Neural progenitor cell (in vitro differentiated cells): ENCODE measurements at regions not wholly inside any gene's neighbourhood (a gene's known extent, or its start where the extent isn't known, plus 50 kb on each side); places are given as distances from the start of the nearest gene placed in this dataset.

Experiments used
- DNase-seq: peaks from one replicate; pipeline ENCODE4 v3.0.0-alpha.2; 2016; ENCODE audit warnings: low spot score
- H2AFZ ChIP-seq: fragments of 200-600 bp; sonication (generic); replicated peaks from 2 replicates; pipeline ENCODE4 v1.6.1; 2016; ENCODE audit warnings: antibody characterized with exemption
- H3F3A ChIP-seq: fragments of 200-600 bp; sonication (generic); 2 replicates; pipeline ENCODE4 v1.6.1; 2016; ENCODE audit warnings: antibody characterized with exemption, low read depth
- H3K27ac ChIP-seq: fragments of 200-600 bp; sonication (generic); 2 replicates; pipeline ENCODE4 v1.5.1; 2016; ENCODE audit warnings: mild to moderate bottlenecking
- H3K27me3 ChIP-seq: fragments of 200-600 bp; sonication (generic); 2 replicates; pipeline ENCODE4 v1.6.1; 2016; ENCODE audit warnings: mild to moderate bottlenecking, moderate library complexity
- H3K36me3 ChIP-seq: fragments of 200-600 bp; sonication (generic); 2 replicates; pipeline ENCODE4 v1.5.1; 2016
- H3K4me1 ChIP-seq: fragments of 200-600 bp; sonication (generic); 2 replicates; pipeline ENCODE4 v1.6.1; 2016; ENCODE audit warnings: mixed run types
- H3K4me2 ChIP-seq: fragments of 200-600 bp; sonication (generic); 2 replicates; pipeline ENCODE4 v1.6.1; 2016
- H3K4me3 ChIP-seq: fragments of 200-600 bp; sonication (generic); 2 replicates; pipeline ENCODE4 v1.5.1; 2016
- H3K79me2 ChIP-seq: fragments of 200-600 bp; sonication (generic); 2 replicates; pipeline ENCODE4 v1.6.1; 2016; ENCODE audit warnings: low read depth
- H3K9ac ChIP-seq: fragments of 200-600 bp; sonication (generic); 2 replicates; pipeline ENCODE4 v1.6.1; 2016
- H3K9me3 ChIP-seq: fragments of 200-600 bp; sonication (generic); 2 replicates; pipeline ENCODE4 v1.5.1; 2016; ENCODE audit warnings: low read depth
- H4K20me1 ChIP-seq: fragments of 200-600 bp; sonication (generic); 2 replicates; pipeline ENCODE4 v1.6.1; 2016; ENCODE audit warnings: low read depth
- H3K27ac Mint-ChIP-seq: 3 replicates; pipeline ENCODE4 v1.8.0; 2021; ENCODE audit warnings: mixed read lengths
- H3K27me3 Mint-ChIP-seq: 2 replicates; pipeline ENCODE4 v1.8.0; 2022; ENCODE audit warnings: low read depth, mild to moderate bottlenecking, inconsistent platforms, moderate library complexity, mixed read lengths; ENCODE audit not compliant: insufficient read depth
- H3K36me3 Mint-ChIP-seq: 3 replicates; pipeline ENCODE4 v1.8.0; 2021; ENCODE audit warnings: mixed read lengths
- H3K4me1 Mint-ChIP-seq: 3 replicates; pipeline ENCODE4 v1.8.0; 2021; ENCODE audit warnings: mixed read lengths
- H3K4me3 Mint-ChIP-seq: 3 replicates; pipeline ENCODE4 v1.8.0; 2021; ENCODE audit warnings: mild to moderate bottlenecking, moderate library complexity, mixed read lengths
- H3K9me3 Mint-ChIP-seq: 3 replicates; pipeline ENCODE4 v1.8.0; 2020; ENCODE audit warnings: mixed read lengths
- CTCF ChIP-seq: fragments of 200-600 bp; sonication (generic); IDR thresholded peaks from 2 replicates; pipeline ENCODE4 v1.5.1; 2017; ENCODE audit warnings: antibody characterized with exemption, mild to moderate bottlenecking
- EZH2 ChIP-seq: fragments of 200-600 bp; sonication (generic); IDR thresholded peaks from 2 replicates; pipeline ENCODE4 v1.6.1; 2017; ENCODE audit warnings: antibody characterized with exemption, mild to moderate bottlenecking, moderate library complexity
- EZH2phosphoT487 ChIP-seq: fragments of 200-600 bp; sonication (generic); IDR thresholded peaks from 2 replicates; pipeline ENCODE4 v1.6.1; 2017; ENCODE audit warnings: antibody characterized with exemption

GRCh38 chr20:41783423-41784208 is 165.4 kb upstream of the CHD6 start:
- peaks cover 14% of the 10 kb centered on the region for H3K27me3 Mint-ChIP-seq
- H3K4me1 ChIP-seq = no peaks in the 10 kb centered on the region
- TF ChIP-seq CTCF (no peak), EZH2phosphoT487 (no peak), EZH2 (no peak)
- no peak overlapping the region for H3K4me3 ChIP-seq
- H3K79me2 ChIP-seq = no peaks in the 10 kb centered on the region
- H3K27me3 ChIP-seq = no peaks in the 10 kb centered on the region
- no peaks in the 10 kb centered on the region for H3K4me1 Mint-ChIP-seq
- H3K36me3 Mint-ChIP-seq = no peaks in the 10 kb centered on the region
- no peak overlapping the region for H2AFZ ChIP-seq
- no peaks in the 10 kb centered on the region for H4K20me1 ChIP-seq
- no peak overlapping the region for H3K27ac Mint-ChIP-seq
- H3K9me3 Mint-ChIP-seq = peaks cover 3% of the 10 kb centered on the region
- H3K9ac ChIP-seq = no peak overlapping the region
- H3K9me3 ChIP-seq = no peaks in the 10 kb centered on the region
- no peaks in the 10 kb centered on the region for H3F3A ChIP-seq
- H3K36me3 ChIP-seq = no peaks in the 10 kb centered on the region
- no peak for DNase-seq
- H3K27ac ChIP-seq = no peak overlapping the region
- H3K4me2 ChIP-seq = no peak overlapping the region
- H3K4me3 Mint-ChIP-seq = no peak overlapping the region

- H3K4me1 ChIP-seq = no peaks in the 10 kb centered on the region
- H3K27ac Mint-ChIP-seq = no peak overlapping the region
- no peaks in the 10 kb centered on the region for H3K36me3 Mint-ChIP-seq
- no peaks in the 10 kb centered on the region for H4K20me1 ChIP-seq
- H3K9me3 ChIP-seq = no peaks in the 10 kb centered on the region
- H3F3A ChIP-seq = no peaks in the 10 kb centered on the region
- TF ChIP-seq EZH2 = no peak
- no peak for TF ChIP-seq EZH2phosphoT487
- TF ChIP-seq CTCF = no peak
- no peaks in the 10 kb centered on the region for H3K36me3 ChIP-seq
- peaks cover 2% of the 10 kb centered on the region for H3K9me3 Mint-ChIP-seq
- no peaks in the 10 kb centered on the region for H3K4me1 Mint-ChIP-seq
- no peaks in the 10 kb centered on the region for H3K79me2 ChIP-seq
- H2AFZ ChIP-seq = no peak overlapping the region
- H3K4me3 ChIP-seq = no peak overlapping the region
- no peak overlapping the region for H3K4me3 Mint-ChIP-seq
- no peak overlapping the region for H3K4me2 ChIP-seq
- H3K9ac ChIP-seq = no peak overlapping the region
- H3K27me3 Mint-ChIP-seq = peaks cover 19% of the 10 kb centered on the region
- H3K27ac ChIP-seq = no peak overlapping the region
- H3K27me3 ChIP-seq = no peaks in the 10 kb centered on the region
- DNase-seq = no peak
Observed at GRCh38 chr20:41782730-41783406, 164.7 kb upstream of the CHD6 start.

GRCh38 chr20:41782255-41782654 is 164.1 kb upstream of the CHD6 start:
- H3F3A ChIP-seq = no peaks in the 10 kb centered on the region
- no peak overlapping the region for H3K27ac ChIP-seq
- H3K79me2 ChIP-seq = no peaks in the 10 kb centered on the region
- no peak for DNase-seq
- Mint-ChIP-seq H3K27ac (no peak overlapping the region), H3K36me3 (no peaks in the 10 kb centered on the region), H3K27me3 (peaks cover 20% of the 10 kb centered on the region), H3K4me1 (no peaks in the 10 kb centered on the region), H3K4me3 (no peak overlapping the region), H3K9me3 (no peaks in the 10 kb centered on the region)
- H2AFZ ChIP-seq = no peak overlapping the region
- H4K20me1 ChIP-seq = no peaks in the 10 kb centered on the region
- no peaks in the 10 kb centered on the region for H3K9me3 ChIP-seq
- no peaks in the 10 kb centered on the region for H3K27me3 ChIP-seq
- TF ChIP-seq CTCF (no peak), EZH2phosphoT487 (no peak), EZH2 (no peak)
- H3K4me1 ChIP-seq = no peaks in the 10 kb centered on the region
- no peak overlapping the region for H3K9ac ChIP-seq
- no peak overlapping the region for H3K4me3 ChIP-seq
- no peak overlapping the region for H3K4me2 ChIP-seq
- no peaks in the 10 kb centered on the region for H3K36me3 ChIP-seq
